Neural cell (in vitro differentiated cells): ENCODE measurements at regions not wholly inside any gene's neighbourhood (a gene's known extent, or its start where the extent isn't known, plus 50 kb on each side); places are given as distances from the start of the nearest gene placed in this dataset.

ENCODE experiments used
- EP300 ChIP-seq: fragments of 450-650 bp; conservative IDR thresholded peaks from 2 replicates; pipeline ENCODE4 v1.6.1; 2014; ENCODE audit warnings: antibody characterized with exemption, mild to moderate bottlenecking, moderate library complexity; ENCODE audit not compliant: poor library complexity, severe bottlenecking
- EZH2 ChIP-seq: fragments of 200-600, 300-800 bp; shearing (Covaris generic), sonication (generic); IDR thresholded peaks from 2 replicates; pipeline ENCODE4 v1.6.1; 2014; ENCODE audit warnings: antibody characterized with exemption, low read length, borderline replicate concordance, mild to moderate bottlenecking; ENCODE audit not compliant: insufficient read depth, poor library complexity, severe bottlenecking
- POLR2AphosphoS5 ChIP-seq: IDR thresholded peaks from 2 replicates; pipeline ENCODE4 v1.6.1; 2012
- SMC3 ChIP-seq: fragments of 450-650 bp; conservative IDR thresholded peaks from 2 replicates; pipeline ENCODE4 v1.6.1; 2014; ENCODE audit warnings: antibody characterized with exemption, mild to moderate bottlenecking, moderate library complexity; ENCODE audit not compliant: poor library complexity
- TAF1 ChIP-seq: IDR thresholded peaks from 2 replicates; pipeline ENCODE4 v1.6.1; 2012; ENCODE audit warnings: low read depth
- TF ChIP-seq, protein P1 (sequence below): fragments of 450-650 bp; IDR thresholded peaks from 2 replicates; pipeline ENCODE4 v1.5.1; 2014; ENCODE audit warnings: antibody characterized with exemption, mild to moderate bottlenecking, moderate library complexity; ENCODE audit not compliant: poor library complexity, severe bottlenecking
- TF ChIP-seq, protein P2 (sequence below): IDR thresholded peaks from 2 replicates; pipeline ENCODE4 v1.6.1; 2012; ENCODE audit warnings: borderline replicate concordance

DNA sequence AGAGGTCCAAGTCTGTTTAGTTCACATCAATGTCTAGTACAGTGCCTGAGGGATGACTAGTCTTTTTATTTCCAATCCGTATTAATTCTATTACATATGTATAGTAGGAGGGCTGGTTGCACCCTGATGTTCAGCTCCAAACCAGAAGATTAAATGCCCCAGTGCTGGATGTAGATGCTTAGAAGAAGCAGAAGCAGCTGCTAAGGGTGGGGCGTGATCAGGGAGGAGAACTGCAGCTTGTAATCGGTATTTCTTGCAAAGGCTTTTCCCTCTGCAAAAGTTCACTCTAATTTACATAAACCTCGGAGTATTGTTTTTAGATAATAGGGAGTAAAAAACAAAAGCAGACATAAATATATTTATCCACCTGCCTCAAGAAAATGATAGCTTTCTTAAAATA, 145.3 kb upstream of the ITGA4 start:
- TF ChIP-seq, protein P1, sequence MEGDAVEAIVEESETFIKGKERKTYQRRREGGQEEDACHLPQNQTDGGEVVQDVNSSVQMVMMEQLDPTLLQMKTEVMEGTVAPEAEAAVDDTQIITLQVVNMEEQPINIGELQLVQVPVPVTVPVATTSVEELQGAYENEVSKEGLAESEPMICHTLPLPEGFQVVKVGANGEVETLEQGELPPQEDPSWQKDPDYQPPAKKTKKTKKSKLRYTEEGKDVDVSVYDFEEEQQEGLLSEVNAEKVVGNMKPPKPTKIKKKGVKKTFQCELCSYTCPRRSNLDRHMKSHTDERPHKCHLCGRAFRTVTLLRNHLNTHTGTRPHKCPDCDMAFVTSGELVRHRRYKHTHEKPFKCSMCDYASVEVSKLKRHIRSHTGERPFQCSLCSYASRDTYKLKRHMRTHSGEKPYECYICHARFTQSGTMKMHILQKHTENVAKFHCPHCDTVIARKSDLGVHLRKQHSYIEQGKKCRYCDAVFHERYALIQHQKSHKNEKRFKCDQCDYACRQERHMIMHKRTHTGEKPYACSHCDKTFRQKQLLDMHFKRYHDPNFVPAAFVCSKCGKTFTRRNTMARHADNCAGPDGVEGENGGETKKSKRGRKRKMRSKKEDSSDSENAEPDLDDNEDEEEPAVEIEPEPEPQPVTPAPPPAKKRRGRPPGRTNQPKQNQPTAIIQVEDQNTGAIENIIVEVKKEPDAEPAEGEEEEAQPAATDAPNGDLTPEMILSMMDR = no peak
- no peak for TF ChIP-seq POLR2AphosphoS5
- no peak for TF ChIP-seq SMC3
- TF ChIP-seq, protein P2, sequence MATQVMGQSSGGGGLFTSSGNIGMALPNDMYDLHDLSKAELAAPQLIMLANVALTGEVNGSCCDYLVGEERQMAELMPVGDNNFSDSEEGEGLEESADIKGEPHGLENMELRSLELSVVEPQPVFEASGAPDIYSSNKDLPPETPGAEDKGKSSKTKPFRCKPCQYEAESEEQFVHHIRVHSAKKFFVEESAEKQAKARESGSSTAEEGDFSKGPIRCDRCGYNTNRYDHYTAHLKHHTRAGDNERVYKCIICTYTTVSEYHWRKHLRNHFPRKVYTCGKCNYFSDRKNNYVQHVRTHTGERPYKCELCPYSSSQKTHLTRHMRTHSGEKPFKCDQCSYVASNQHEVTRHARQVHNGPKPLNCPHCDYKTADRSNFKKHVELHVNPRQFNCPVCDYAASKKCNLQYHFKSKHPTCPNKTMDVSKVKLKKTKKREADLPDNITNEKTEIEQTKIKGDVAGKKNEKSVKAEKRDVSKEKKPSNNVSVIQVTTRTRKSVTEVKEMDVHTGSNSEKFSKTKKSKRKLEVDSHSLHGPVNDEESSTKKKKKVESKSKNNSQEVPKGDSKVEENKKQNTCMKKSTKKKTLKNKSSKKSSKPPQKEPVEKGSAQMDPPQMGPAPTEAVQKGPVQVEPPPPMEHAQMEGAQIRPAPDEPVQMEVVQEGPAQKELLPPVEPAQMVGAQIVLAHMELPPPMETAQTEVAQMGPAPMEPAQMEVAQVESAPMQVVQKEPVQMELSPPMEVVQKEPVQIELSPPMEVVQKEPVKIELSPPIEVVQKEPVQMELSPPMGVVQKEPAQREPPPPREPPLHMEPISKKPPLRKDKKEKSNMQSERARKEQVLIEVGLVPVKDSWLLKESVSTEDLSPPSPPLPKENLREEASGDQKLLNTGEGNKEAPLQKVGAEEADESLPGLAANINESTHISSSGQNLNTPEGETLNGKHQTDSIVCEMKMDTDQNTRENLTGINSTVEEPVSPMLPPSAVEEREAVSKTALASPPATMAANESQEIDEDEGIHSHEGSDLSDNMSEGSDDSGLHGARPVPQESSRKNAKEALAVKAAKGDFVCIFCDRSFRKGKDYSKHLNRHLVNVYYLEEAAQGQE = no peak
- no peak for TF ChIP-seq TAF1
- no peak for TF ChIP-seq EZH2
- TF ChIP-seq EP300 = no peak
